ENCODE measurements at regions not wholly inside any gene's neighbourhood (a gene's known extent, or its start where the extent isn't known, plus 50 kb on each side); places are given as distances from the start of the nearest gene placed in this dataset.

DNA sequence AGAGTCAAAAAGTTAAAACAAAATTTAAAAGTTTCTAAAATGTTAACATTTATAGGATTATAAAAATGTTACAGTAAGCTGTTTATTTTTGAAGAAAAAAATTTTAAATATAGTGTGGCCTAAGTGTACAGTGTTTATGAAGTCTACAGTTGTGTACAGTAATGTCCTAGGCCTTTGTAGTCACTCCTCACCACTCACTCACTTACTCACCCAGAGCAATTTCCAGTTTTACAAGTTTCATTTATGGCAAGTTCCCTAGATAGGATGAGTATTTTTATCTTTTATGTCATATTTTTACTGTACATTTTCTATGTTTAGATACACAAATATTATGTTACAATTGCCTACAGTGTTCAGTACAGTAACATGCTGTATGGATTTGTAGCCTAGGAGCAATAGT is 419.9 kb downstream of the ARL4A start:
- Histone ChIP-seq H2AFZ (ENCODE audit: control insufficient read depth, low read depth, low read length) (no peak overlapping the region), H3K9ac (ENCODE audit: control insufficient read depth, insufficient read depth, low read length) (no peak overlapping the region), H3K4me1 (ENCODE audit: control insufficient read depth, insufficient read depth, low read length) (no peaks in the 10 kb centered on the region), H3K4me2 (ENCODE audit: control insufficient read depth, insufficient read depth) (no peak overlapping the region), H3K27me3 (replicated peaks in 1 of 2; ENCODE audit: control insufficient read depth in 2 of 2, insufficient read depth in 2 of 2, low read length in 1 of 2) (no peaks in the 10 kb centered on the region), H3K4me3 (no peak overlapping the region), H3K27ac (ENCODE audit: control insufficient read depth, insufficient read depth) (no peak overlapping the region), H3K9me3 (replicated peaks; ENCODE audit: control insufficient read depth, insufficient read depth, low read length) (no peaks in the 10 kb centered on the region), H3K36me3 (ENCODE audit: control insufficient read depth in 2 of 2, insufficient read depth in 2 of 2, low read length in 1 of 2) (no peaks in the 10 kb centered on the region), H3K79me2 (ENCODE audit: control insufficient read depth, insufficient read depth, low read length) (no peaks in the 10 kb centered on the region), H4K20me1 (ENCODE audit: control insufficient read depth, insufficient read depth) (no peaks in the 10 kb centered on the region)
- ChIA-PET CTCF (no interaction called here), POLR2A (no interaction called here), RAD21 (ENCODE audit: unreplicated experiment) (no interaction called here), SMC1A (ENCODE audit: uncharacterized antibody, unreplicated experiment) (no interaction called here)
- FAIRE-seq (no peak), DNase-seq (ENCODE audit: low read depth, low spot score) (no peak), ATAC-seq (no peak)
- in situ Hi-C loops (cut with MboI), result no loop called here
- intact Hi-C loops (cut with micrococcal nuclease; ENCODE audit: unreplicated experiment), result no loop called here
- no TSS peak for BruUV-seq (replicated peaks)
- TF ChIP-seq EZH2 (IDR thresholded peaks at IDR 0.05; ENCODE audit: borderline replicate concordance, control insufficient read depth, low read depth, low read length) (no peak), DPF2 (IDR thresholded peaks at IDR 0.05) (no peak), BHLHE40 (IDR thresholded peaks at IDR 0.05; ENCODE audit: borderline replicate concordance in 1 of 2, low read depth in 2 of 2, low read length in 1 of 2) (no peak), RAD21 (IDR thresholded peaks at IDR 0.05; ENCODE audit: insufficient read depth, low read depth, low read length) (no peak), STAT3 (IDR thresholded peaks at IDR 0.05; ENCODE audit: low read depth, low read length) (no peak), SMARCA5 (IDR thresholded peaks at IDR 0.05) (no peak), NR2C1 (IDR thresholded peaks at IDR 0.05) (no peak), SRF (IDR thresholded peaks at IDR 0.05; ENCODE audit: low read depth in 2 of 2, low read length in 2 of 2) (no peak), BMI1 (IDR thresholded peaks at IDR 0.05; ENCODE audit: borderline replicate concordance) (no peak)
- TF ChIP-seq, protein P1, sequence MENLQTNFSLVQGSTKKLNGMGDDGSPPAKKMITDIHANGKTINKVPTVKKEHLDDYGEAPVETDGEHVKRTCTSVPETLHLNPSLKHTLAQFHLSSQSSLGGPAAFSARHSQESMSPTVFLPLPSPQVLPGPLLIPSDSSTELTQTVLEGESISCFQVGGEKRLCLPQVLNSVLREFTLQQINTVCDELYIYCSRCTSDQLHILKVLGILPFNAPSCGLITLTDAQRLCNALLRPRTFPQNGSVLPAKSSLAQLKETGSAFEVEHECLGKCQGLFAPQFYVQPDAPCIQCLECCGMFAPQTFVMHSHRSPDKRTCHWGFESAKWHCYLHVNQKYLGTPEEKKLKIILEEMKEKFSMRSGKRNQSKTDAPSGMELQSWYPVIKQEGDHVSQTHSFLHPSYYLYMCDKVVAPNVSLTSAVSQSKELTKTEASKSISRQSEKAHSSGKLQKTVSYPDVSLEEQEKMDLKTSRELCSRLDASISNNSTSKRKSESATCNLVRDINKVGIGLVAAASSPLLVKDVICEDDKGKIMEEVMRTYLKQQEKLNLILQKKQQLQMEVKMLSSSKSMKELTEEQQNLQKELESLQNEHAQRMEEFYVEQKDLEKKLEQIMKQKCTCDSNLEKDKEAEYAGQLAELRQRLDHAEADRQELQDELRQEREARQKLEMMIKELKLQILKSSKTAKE (IDR thresholded peaks at IDR 0.05; ENCODE audit: low read depth, poor library complexity, severe bottlenecking), result no peak
- TF ChIP-seq, protein P2, sequence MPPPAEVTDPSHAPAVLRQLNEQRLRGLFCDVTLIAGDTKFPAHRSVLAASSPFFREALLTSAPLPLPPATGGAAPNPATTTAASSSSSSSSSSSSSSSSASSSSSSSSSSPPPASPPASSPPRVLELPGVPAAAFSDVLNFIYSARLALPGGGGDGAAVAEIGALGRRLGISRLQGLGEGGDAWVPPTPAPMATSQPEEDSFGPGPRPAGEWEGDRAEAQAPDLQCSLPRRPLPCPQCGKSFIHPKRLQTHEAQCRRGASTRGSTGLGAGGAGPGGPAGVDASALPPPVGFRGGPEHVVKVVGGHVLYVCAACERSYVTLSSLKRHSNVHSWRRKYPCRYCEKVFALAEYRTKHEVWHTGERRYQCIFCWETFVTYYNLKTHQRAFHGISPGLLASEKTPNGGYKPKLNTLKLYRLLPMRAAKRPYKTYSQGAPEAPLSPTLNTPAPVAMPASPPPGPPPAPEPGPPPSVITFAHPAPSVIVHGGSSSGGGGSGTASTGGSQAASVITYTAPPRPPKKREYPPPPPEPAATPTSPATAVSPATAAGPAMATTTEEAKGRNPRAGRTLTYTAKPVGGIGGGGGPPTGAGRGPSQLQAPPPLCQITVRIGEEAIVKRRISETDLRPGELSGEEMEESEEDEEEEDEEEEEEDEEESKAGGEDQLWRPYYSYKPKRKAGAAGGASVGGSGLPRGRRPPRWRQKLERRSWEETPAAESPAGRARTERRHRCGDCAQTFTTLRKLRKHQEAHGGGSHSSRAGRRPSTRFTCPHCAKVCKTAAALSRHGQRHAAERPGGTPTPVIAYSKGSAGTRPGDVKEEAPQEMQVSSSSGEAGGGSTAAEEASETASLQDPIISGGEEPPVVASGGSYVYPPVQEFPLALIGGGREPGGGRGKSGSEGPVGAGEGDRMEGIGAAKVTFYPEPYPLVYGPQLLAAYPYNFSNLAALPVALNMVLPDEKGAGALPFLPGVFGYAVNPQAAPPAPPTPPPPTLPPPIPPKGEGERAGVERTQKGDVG (CRISPR knock-in tag; IDR thresholded peaks at IDR 0.05), result no peak
- TF ChIP-seq, protein P3, sequence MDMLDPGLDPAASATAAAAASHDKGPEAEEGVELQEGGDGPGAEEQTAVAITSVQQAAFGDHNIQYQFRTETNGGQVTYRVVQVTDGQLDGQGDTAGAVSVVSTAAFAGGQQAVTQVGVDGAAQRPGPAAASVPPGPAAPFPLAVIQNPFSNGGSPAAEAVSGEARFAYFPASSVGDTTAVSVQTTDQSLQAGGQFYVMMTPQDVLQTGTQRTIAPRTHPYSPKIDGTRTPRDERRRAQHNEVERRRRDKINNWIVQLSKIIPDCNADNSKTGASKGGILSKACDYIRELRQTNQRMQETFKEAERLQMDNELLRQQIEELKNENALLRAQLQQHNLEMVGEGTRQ (IDR thresholded peaks at IDR 0.05; ENCODE audit: borderline replicate concordance, low read depth, low read length), result no peak
- TF ChIP-seq, protein P4, sequence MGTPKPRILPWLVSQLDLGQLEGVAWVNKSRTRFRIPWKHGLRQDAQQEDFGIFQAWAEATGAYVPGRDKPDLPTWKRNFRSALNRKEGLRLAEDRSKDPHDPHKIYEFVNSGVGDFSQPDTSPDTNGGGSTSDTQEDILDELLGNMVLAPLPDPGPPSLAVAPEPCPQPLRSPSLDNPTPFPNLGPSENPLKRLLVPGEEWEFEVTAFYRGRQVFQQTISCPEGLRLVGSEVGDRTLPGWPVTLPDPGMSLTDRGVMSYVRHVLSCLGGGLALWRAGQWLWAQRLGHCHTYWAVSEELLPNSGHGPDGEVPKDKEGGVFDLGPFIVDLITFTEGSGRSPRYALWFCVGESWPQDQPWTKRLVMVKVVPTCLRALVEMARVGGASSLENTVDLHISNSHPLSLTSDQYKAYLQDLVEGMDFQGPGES (IDR thresholded peaks at IDR 0.05), result no peak

Data from GM12878 (cell line).